NCI-H460 (cell line): ENCODE measurements at regions not wholly inside any gene's neighbourhood (a gene's known extent, or its start where the extent isn't known, plus 50 kb on each side); places are given as distances from the start of the nearest gene placed in this dataset.
A peak's percentile ranks its signal among the peaks of the same experiment; 100 is the strongest.

ENCODE experiments used
- DNase-seq: peaks from one replicate; pipeline ENCODE4 v3.0.0-alpha.2; 2016; ENCODE audit warnings: low read depth; ENCODE audit errors: extremely low read depth

DNA sequence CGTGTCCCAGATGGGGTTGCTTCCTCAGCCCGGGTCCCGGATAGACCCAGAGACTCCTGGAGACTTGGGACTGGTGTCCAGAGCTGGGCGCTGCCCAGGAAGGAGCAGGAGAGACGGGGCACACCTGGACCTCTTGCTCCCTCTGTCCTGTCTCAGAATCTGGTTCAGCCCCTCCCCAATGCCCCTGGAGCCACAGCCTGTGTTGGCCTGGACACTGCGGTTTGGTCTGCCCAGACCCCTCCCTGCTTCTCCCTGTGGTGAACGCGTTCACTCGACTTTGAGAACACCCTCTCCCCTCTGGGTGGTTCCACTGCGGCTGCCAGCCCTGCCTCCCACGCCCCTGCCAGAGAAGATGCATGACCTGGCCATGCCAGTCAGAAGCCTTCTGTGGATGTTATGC lies 111.1 kb downstream of the HMX1 start:
- no peak for DNase-seq

DNA sequence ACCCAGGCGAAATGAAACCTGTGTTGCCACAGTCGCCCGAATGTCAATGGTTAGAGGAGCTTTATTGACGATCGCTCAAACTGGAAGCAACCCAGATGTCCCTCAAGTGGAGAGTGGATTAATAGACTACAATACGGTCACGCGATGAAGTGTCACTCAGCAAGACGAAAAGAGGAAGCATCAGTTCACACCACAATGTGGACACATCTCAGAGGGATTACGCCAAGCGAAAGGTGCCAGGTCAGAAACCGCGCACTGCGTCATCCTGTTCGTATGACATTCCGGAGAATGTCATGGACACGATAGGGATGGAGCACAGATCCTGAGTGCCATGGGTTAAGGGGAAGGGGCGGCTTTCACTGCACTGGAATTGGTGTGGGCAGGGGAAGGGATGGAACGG lies 111.7 kb downstream of the HMX1 start:
- peak; percentile 14 for DNase-seq

DNA sequence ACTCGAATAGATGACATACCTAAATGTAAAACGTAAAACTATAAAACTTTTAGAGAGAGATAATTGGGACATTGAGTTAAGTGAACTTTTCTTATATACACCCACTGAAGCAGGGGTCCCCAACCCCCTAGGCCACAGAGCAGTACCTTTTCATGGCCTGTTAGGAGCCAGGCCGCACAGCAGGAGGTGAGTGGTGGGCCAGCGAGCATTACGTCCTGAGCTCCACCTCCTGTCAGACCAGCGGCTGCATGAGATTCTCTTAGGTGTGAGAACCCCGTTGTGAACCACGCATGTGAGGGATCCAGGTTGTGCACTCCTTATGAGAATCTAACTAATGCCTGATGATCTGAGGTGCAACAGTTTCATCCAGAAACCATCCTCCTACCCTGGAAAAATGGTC lies 114.8 kb downstream of the HMX1 start:
- no peak for DNase-seq

DNA sequence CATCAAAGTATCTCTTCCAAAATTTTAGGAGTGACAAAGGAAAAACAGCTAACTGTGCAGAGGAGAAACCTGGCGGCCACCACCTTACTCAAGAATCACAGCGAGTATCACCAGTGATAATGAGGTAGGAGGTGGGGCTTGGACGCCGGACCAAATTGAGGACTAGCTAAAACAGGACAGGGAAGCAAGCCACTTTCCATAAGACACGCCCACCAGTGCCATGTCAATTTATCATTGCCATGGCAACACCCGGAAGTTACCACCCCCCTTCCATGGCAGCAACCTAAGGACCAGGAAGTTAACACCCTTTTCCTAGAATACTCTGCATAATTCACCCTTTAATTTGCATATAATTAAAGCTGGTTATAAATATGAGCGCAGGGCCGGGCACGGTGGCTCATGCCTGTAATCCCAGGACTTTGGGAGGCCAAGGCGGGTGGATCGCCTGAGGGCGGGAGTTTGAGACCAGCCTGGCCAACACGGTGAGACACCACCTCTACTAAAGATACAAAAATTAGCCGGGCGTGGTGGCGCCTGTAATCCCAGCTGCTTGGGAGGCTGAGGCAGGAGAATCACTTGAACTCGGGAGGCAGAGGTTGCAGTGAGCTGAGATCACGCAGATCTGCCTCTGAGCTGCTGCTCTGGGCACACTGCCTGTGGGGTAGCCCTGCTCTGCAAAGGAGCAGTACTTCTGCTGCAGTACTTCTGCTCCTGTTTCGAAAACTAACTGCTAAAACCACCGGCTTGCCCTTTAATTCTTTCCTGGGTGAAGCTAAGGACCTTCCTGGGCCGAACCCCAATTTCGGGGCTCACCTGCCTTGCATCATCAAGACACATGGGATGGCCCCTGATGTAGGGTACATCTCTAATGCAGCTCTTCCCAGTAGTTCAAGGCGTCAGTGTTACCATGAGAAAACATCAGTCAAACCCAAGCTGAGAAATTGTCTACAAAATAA lies 116.7 kb downstream of the HMX1 start:
- no peak for DNase-seq

DNA sequence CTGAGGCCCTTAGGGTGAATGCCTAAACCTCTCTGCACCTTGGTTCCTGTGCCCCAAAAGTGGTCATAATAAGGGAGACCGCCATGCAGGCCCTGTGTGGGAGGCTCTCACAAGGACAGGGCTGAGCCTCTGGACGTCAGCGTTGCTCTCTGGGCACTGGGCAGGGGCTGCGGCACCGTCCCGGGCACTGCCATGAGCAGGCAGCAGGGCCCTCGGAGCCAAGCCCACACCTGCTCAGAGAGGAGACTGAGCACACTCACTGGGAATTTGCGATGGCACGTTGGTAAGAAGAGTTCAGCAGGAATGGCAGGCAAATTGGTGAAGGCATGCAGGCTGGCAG lies 123.4 kb downstream of the HMX1 start:
- DNase-seq: no peak

DNA sequence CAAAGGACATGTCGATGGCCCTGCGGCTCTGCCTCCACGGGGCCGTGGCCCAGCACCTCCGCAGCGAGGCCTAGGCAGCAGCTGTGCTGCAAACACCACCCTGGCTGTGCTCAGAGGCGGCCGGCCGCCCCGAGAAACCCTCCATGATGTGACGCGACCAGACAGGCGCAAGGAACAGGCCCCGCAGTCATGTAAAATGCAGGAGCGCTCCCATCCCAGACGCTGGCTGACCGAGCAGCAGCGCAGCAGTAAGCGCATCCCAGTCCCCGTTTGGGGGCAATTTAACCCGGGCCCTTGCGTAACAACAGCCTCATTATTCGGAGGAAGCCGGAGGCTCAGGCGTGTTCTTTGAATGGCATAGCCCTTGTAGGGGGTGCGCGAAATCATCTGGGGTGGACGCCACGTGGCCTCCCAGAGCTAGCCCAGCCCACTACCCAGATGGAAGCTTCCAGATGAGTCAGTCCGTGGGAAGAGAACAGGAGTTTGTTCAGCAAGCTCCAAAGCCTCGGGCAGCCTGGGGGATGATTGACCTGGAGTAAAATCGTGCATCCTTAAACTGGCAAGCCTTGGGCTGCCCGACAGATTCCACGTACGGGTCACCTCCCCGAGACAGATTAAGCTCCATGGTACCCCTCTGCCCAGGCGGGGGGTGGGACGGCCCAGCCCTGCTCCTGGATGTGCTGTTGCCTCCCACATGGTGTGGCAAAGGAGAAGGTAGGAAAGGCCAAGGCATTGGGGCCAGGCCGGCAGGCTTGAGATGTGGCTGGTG lies 124.0 kb downstream of the HMX1 start:
- DNase-seq: no peak

DNA sequence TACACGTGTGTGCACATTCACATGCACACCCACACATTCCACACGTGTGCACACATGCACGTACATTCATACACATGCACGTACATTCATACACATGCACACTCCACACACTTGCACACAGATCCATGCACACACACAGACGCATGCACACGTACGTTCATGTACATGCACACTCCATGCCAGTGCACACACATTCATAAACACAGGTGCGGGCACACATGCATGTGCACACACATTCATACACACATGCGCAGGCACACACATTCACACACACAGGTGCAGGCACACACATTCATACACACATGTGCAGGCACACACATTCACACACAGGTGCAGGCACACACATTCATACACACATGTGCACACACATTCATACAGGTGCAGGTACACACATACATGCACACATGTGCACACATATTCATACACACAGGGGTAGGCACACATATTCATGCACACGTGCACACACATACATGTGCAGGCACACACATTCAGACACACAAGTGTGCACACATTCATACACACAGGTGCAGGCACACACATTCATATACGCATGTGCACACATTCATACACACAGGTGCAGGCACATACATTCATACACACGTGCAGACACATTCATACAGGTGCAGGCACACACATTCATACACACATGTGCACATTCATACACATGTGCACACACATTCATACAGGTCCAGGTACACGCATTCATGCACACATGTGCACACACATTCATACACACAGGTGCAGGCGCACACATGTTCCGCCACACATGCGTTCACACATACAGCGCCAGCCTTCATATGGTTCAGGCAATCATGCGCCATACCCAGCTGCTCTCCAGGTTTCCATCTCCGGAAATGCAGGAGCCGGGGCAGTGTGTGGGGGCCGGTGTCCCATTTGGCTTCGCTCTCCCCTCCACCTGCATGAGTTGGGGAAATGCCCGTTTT lies 124.8 kb downstream of the HMX1 start:
- DNase-seq: no peak

DNA sequence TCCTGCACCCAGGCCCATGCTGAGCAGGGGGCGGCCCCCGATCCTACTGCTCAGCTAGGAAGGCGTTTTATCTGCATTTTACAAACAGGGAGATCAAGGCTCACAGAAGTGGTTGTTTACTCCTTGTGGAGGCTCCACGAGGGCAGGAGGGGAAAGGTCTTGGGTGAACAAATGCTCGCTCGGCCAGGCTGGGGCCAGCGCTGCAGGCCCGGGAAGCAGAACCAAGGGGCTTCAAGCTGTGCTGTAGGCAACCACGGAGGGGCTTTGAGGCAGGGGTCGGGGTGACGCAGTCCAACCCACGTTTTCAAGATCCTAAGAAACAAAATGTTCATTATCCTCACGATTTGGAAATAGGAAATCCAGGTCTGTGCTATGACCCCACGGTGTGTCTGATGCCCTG lies 125.8 kb downstream of the HMX1 start:
- no peak for DNase-seq

DNA sequence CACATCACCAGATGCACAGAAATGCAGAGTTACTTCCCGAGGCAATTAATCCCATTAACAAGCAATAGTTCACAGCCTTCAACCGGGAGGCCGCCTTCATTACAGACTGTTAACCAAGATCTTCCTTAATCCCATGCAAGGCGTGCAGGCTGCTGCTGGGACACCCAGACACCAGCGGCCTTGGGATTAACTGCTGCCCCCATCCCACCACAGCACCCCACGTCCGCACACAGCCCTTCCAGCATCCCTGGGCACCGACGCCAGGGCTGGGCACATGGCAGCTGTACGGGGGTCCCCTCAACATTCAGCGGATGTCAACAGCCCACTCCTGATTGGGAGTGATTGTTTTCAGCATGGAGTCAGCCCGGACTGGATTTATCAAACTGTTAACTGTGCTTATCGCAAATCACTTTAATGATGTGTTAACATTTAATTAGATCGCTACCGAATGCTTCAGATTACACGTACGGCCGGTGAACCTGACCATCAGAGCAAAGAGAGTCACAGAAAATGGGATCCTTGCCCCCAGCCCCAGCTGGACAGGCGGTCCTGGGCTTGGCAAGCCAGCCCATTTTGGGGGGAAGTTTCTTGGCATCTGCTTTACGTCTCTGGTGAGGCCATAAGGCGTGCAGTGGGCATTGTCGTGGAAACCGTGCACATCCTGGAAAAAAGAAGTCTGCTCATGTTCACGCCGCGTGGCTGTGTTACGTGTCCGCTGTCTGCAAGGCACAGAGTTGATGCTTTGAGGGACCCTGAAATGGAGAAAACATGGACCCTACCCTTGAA lies 126.4 kb downstream of the HMX1 start:
- DNase-seq: no peak

DNA sequence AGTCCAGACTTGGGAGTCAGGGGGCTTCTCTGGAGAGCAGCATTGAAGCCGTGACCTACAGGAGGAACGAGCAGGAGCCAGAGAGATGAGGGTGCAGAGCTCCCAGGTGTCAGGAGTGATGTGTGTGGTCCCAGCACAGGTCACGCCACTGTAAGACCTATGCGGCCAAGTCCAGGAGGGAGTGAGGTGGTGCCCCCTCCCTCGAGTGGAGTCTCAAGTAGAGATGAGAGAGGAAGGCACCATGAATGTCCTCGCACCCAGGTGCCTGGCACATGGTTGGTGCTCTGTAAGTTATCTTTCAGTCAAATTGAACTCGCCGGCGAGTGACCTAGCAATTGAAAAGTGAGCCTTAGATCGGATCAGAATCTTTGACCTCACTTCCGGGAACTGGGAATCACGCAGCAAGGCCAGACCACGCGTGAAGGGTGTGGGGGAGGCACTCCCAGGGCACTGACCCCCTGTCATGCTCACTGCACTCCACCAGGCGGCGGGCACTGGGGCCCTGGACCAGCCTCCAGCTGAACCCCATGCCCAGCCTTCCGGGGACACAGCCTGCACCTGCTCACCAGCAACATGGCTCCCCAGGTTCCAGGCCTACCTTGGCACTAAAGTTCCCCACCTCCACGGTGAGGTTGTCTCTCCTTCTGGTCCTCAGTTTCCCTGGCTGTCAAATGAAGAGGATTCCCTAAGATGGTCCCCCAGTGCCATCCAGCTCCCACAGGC lies 127.4 kb downstream of the HMX1 start:
- DNase-seq: no peak

DNA sequence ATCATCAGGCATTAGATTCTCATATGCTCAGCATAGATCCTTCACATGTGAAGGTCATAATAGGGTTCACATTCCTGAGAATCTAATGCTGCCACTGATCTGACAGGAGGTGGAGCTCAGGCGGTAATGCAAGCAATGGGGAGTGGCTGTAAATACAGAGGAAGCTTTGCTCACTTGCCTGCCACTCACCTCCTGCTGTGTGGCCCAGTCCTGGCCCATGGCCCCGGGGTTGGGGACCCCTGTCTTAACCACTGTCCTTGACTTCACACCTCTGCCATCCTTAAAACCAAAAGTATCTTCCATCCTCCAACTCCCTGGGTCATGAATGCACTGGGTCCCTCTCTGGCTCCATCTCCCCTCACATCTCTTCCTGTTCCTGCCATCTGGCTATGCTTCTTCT lies 129.1 kb downstream of the HMX1 start:
- DNase-seq: no peak

DNA sequence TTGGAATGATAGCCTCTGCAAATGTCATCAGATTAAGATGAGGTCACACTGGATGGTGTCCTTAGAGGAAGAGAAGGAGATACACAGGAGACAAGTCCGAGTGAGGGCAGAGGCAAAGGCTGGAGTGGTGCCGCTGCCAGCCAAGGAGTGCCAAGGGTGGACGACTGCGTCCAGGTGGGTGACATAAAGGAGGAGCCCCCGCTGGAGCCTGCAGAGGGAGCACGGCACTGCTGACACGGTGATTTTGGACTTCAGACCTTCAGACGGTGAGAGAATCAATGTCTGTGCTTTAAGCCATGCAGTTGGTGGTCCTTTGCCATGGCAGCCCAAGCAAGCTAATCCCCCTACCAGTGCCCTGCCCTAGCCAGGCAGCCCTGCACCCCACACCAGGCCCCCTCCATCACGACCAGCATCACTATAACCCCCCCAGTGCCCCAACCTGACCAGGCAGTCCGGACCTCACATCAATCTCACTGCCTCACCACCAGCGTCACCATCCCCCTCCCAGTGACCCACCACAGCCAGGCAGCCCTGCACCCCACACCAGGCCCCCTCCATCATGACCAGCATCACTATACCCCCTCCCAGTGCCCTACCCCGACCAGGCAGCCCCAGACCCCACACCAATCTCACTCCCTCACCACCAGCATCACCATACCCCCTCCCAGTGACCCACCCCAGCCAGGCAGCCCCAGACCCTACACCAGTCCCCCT lies 130.0 kb downstream of the HMX1 start:
- no peak for DNase-seq

DNA sequence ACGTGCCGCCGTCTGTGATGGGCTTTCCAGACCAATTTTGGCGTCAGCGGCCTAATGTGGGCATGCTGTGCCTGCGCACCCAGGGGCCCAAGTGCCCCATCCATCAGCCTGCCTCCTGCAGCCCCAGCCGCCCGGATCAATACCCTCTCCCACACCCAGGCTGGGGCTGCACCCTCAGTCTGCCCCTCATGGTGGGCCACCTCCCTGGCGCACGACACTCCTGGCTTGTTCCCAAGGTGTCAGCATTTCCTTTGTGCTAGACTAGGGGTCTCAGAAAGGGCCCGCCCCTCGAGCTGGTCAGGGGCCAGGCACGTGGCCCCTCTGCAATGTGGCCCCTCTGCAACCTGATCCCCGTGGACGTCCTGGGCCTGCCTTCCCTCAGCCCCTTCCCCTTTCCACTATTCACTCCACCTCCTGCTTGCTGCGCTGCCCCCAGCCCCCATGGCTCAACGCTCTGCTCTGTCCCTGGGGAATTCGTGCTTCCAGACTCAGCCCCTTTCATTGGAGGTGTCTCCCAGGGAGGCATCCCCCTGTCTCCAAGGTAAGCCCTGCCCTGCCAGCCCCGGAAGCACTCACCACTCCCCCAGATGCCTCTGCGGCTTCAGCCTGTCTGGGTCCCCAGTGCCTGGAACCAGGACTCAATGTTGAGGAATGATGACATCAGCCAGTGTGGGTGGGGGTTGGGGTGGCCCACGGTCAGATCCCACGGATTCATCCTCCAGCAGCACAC lies 130.8 kb downstream of the HMX1 start:
- DNase-seq: no peak

DNA sequence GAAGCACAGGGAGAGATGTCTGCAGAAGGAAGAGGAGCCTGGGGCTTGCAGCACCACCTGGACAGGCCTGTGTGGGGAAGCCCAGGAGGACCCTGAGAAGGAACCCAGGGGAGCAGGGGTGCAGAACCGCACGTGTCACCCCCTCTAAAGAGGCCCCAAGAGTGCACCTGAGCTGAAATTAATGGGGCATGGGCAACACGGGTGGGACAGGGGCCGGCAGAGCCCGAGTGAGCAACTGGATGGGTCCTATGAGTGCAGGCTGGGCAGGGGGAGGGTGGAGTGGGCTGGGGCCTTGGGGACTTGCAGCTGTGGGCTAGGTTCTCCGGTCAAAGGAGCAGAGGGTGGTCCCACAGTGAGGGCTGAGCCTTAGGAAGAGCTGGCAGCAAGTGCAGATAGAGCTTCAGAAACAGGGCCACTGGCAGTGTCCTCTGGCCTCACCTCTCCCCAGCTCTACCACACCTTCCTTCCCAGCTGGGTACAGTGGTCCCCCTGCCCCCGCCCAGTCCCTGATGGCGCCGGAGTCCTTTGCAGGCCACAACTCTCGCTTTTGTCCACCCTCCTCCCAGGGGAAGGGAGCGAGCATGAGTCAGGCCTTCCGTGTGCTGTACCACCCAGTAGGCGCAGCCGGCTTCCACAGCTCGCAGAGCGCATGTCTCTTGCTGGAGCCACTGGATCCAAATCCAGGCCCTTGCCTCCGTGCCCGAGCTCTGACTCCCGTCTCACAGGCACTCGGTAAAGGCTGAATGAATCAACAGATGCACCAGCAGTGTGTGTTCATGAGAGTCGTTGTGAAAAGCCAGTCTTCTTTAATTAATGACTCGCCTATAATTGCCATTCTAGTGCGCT lies 131.6 kb downstream of the HMX1 start:
- no peak for DNase-seq

DNA sequence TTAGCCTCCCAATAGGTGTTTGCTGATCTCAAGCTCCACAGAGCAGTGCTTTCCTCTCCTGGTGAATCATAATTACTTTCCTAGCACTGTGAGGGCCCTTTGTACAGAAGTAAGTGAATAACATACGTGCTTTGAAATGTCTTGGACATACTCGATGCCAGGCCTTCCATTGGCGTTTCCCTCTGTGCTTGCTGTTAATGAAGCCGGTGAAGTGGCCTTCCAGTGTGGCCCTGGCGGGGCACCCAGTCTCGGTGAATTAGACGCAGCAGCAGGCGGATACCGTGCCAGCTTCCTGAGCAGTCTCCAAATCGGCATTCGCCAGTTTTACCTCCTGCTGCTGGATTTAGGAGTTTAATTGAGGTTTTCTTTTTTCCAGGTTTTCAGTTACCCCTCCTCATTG lies 132.3 kb downstream of the HMX1 start:
- no peak for DNase-seq

DNA sequence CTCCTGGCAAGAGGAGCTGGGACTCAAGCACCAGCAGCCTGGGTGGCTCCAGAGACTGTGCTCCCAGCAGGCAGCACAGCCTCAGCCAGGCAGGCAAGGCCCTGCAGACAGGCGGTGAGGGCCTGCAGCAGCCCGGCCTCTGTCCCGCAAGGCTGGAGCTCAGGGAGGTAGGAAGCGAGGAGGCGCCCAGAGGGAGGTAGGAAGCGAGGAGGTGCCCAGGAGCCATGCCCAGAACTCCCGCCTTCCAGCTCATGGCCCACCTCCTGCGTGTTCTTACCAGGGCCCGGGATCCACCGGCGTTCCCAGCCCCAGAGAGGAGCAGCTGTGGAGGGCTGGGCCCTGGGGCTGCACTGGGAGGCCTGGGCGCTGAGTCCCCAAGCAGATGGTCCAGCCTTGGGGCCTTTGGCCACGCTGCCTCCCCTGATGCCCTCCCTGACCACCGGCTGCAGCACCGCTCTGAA lies 133.1 kb downstream of the HMX1 start:
- DNase-seq: no peak

DNA sequence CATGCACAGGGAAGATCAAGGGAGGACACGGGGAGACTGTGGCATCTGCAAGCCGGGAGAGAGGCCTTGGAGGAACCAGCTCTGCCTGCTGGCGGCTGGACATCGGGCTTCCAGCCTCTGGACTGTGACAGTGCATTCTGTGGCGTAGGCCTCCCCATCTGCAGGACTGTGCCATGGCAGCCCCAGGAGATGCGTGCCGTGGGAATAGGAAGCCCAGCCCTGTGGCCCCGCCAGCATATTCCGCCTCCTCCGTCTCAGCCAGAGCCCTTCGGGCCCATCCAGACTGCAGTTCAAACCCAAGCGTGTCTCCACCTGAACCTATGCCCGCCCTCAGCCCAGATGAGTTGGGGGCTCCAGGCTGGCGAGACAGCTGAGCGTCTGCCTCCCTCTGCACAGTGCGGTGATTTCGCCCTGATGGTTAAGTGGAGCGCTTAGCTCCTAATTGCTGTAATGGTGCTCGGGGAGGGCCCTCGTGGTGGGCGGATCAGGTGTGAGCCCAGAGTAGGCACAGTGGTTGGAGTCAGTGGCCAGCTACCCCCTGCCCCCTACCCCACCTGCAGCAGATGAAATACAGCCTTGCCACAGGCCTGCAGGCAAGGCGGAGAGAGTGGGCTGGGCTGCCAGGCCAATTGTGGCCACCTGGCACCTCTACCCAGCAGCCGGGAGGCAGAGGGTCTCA lies 133.9 kb downstream of the HMX1 start:
- no peak for DNase-seq
